ENCODE measurements at regions not wholly inside any gene's neighbourhood (a gene's known extent, or its start where the extent isn't known, plus 50 kb on each side); places are given as distances from the start of the nearest gene placed in this dataset.

GRCh38 chr1:55750628-55750995 is 535.4 kb upstream of the USP24 start:
- no peak for TF ChIP-seq USF1 (IDR thresholded peaks at IDR 0.05)
- TF ChIP-seq EP300 (IDR thresholded peaks at IDR 0.05; ENCODE audit: borderline replicate concordance), result no peak
- TF ChIP-seq CREB1 (IDR thresholded peaks at IDR 0.05; ENCODE audit: low read depth), result no peak
- TF ChIP-seq CEBPB (IDR thresholded peaks at IDR 0.05), result no peak
- TF ChIP-seq REST (IDR thresholded peaks at IDR 0.05; ENCODE audit: low read depth), result no peak
- TF ChIP-seq EGR1 (IDR thresholded peaks at IDR 0.05), result no peak
- TF ChIP-seq TEAD4 (IDR thresholded peaks at IDR 0.05), result no peak
- no peak for TF ChIP-seq YY1 (IDR thresholded peaks at IDR 0.05; ENCODE audit: low read depth)
